ENCODE measurements at regions not wholly inside any gene's neighbourhood (a gene's known extent, or its start where the extent isn't known, plus 50 kb on each side); places are given as distances from the start of the nearest gene placed in this dataset.
"Not testable (repeated sequence)": the region's sequence is repeated elsewhere in the genome, so short reads cannot be mapped to it uniquely, and the experiment has no call there.

GRCh38 chrX:122344816-122345215 is 839.3 kb upstream of the GRIA3 start:
- TF ChIP-seq, protein P1, sequence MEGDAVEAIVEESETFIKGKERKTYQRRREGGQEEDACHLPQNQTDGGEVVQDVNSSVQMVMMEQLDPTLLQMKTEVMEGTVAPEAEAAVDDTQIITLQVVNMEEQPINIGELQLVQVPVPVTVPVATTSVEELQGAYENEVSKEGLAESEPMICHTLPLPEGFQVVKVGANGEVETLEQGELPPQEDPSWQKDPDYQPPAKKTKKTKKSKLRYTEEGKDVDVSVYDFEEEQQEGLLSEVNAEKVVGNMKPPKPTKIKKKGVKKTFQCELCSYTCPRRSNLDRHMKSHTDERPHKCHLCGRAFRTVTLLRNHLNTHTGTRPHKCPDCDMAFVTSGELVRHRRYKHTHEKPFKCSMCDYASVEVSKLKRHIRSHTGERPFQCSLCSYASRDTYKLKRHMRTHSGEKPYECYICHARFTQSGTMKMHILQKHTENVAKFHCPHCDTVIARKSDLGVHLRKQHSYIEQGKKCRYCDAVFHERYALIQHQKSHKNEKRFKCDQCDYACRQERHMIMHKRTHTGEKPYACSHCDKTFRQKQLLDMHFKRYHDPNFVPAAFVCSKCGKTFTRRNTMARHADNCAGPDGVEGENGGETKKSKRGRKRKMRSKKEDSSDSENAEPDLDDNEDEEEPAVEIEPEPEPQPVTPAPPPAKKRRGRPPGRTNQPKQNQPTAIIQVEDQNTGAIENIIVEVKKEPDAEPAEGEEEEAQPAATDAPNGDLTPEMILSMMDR (IDR thresholded peaks at IDR 0.05; ENCODE audit: insufficient read depth, low read length) = no peak

DNA sequence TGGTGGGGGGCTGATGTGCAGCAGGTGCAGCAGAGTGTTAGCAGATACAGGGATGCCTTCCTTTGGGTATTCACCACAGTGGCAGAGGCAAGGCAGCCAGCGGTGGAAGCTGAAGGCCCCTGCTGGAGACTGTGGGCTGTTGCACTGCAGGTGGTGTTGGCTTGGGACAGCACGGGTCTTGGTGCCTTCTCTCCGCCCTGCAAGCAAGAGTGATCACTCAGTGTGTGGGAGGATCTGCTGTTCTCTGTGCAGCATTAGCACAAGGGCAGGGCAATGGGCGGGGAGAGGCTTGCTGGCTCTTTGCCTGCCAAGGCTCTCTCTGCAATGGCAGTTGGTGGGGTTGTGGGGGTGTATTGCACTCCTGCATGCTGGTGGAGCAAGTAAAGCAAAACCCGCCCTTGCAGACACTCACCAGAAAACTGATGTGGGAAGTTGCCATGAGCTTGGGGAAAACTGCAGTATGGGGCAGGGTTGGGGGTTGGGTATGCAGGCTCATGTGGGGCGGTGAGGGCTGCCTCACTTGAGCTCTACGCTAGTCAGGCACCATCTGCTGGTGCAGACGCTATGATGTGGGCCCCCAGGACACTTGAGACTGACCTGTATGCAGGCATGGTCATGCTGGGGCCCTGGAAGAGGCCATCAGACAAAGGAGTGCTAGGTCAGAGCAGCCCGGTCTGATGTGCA is 820.8 kb upstream of the GRIA3 start:
- TF ChIP-seq, protein P1 (IDR thresholded peaks at IDR 0.05; ENCODE audit: insufficient read depth, low read length) = no peak
- no peak overlapping the region for H3K4me3 ChIP-seq (ENCODE audit: low read depth, low read length)
- no peak for DNase-seq (ENCODE audit: low read depth)

More at GRCh38 chrX:122344816-122345215, 839.3 kb upstream of the GRIA3 start:
- no peak for DNase-seq (ENCODE audit: low read depth)
- no peak overlapping the region for H3K4me3 ChIP-seq (ENCODE audit: low read depth, low read length)

DNA sequence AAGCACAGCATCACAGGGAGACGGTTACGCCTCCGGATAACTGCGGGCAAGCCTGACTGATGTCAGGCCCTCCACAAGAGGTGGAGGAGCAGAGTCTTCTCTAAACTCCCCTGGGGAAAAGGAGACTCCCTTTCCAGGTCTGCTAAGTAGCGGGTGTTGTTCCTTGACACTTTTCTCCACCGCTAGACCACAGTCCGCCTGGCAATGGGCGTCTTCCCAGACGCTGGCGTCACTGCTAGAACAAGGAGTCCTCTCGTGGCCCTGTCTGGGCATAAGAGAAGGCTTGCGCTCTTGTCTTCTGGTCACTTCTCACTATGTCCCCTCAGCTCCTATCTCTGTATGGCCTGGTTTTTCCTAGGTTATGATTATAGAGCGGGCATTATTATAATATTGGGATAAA is 808.5 kb upstream of the GRIA3 start:
- not testable (repeated sequence) for DNase-seq (ENCODE audit: low read depth); H3K4me3 ChIP-seq (ENCODE audit: low read depth, low read length)

GRCh38 chrX:122389005-122389404 is 795.1 kb upstream of the GRIA3 start:
- no peak overlapping the region for H3K4me3 ChIP-seq (ENCODE audit: low read depth, low read length)
- TF ChIP-seq, protein P1 (IDR thresholded peaks at IDR 0.05; ENCODE audit: insufficient read depth, low read length) = no peak
- DNase-seq (ENCODE audit: low read depth) = no peak

- TF ChIP-seq, protein P1 (IDR thresholded peaks at IDR 0.05; ENCODE audit: insufficient read depth, low read length) = no peak
- no peak overlapping the region for H3K4me3 ChIP-seq (ENCODE audit: low read depth, low read length)
- no peak for DNase-seq (ENCODE audit: low read depth)
Measured at GRCh38 chrX:122418758-122419157, 765.3 kb upstream of the GRIA3 start.

DNA sequence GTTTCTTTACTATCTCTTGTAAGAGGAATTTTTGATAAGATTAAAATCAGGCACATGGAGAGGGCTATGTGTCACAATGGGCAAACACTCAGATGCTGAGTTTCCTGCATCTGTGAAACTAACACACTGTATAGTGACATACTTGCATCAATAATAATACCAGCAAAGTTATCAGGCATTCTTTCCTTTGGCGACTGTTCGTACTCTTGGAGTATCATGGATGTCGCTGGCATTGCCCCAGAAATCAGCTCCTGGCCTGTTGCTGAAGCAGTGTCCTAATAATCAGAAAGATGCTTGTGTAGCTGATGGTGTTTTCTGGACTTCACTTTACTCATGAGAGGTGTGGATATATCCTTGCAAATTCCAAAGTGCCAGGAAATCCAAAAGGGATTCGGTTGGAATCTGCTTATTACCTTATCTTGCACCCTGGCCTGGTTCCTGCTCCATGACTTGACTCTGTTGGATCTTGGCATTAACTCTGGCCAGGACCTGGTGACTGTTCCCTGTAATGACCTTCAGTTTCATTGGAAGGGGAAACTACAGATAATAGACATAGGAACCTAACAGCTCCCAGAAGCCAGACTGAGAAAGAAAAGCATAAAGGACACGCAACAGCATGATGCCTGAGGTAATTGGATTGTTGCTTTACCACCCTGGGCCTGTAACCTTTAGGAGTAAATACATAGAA is 762.5 kb upstream of the GRIA3 start:
- TF ChIP-seq, protein P1 (IDR thresholded peaks at IDR 0.05; ENCODE audit: insufficient read depth, low read length) = no peak
- no peak for DNase-seq (ENCODE audit: low read depth)
- H3K4me3 ChIP-seq (ENCODE audit: low read depth, low read length) = no peak overlapping the region

GRCh38 chrX:122422547-122422946 is 761.5 kb upstream of the GRIA3 start:
- DNase-seq (ENCODE audit: low read depth) = no peak
- no peak overlapping the region for H3K4me3 ChIP-seq (ENCODE audit: low read depth, low read length)
- TF ChIP-seq, protein P1 (IDR thresholded peaks at IDR 0.05; ENCODE audit: insufficient read depth, low read length) = no peak

Data from fibroblast of the aortic adventitia (primary cell).